ENCODE measurements at regions not wholly inside any gene's neighbourhood (a gene's known extent, or its start where the extent isn't known, plus 50 kb on each side); places are given as distances from the start of the nearest gene placed in this dataset.

DNA sequence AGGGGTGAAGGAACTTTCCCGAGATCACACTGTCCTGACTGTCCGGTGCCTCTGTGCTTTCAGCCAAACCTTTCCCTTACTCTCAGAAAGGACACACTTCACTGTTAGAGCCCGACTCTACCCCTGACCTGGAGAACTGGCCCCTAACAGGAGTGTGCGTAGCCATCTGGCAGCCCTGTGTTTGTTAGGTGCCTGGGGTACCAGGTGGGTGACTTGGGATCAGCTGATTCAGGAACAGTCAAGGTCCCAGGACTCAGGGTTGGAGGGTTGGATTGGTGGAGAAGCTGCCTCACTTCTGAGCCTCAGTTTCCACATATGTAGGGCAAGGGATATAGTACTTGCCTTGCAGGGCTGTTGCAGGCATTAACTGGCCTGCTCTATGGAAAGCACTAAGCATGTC, 98.3 kb upstream of the SLC6A11 start:
- TF ChIP-seq, protein P1, sequence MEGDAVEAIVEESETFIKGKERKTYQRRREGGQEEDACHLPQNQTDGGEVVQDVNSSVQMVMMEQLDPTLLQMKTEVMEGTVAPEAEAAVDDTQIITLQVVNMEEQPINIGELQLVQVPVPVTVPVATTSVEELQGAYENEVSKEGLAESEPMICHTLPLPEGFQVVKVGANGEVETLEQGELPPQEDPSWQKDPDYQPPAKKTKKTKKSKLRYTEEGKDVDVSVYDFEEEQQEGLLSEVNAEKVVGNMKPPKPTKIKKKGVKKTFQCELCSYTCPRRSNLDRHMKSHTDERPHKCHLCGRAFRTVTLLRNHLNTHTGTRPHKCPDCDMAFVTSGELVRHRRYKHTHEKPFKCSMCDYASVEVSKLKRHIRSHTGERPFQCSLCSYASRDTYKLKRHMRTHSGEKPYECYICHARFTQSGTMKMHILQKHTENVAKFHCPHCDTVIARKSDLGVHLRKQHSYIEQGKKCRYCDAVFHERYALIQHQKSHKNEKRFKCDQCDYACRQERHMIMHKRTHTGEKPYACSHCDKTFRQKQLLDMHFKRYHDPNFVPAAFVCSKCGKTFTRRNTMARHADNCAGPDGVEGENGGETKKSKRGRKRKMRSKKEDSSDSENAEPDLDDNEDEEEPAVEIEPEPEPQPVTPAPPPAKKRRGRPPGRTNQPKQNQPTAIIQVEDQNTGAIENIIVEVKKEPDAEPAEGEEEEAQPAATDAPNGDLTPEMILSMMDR (IDR thresholded peaks at IDR 0.05 in 8 of 11, conservative IDR thresholded peaks at IDR 0.05 in 3 of 11) = no peak
- TF ChIP-seq POLR2A (IDR thresholded peaks at IDR 0.05) = no peak
